ENCODE measurements at regions not wholly inside any gene's neighbourhood (a gene's known extent, or its start where the extent isn't known, plus 50 kb on each side); places are given as distances from the start of the nearest gene placed in this dataset.

DNA sequence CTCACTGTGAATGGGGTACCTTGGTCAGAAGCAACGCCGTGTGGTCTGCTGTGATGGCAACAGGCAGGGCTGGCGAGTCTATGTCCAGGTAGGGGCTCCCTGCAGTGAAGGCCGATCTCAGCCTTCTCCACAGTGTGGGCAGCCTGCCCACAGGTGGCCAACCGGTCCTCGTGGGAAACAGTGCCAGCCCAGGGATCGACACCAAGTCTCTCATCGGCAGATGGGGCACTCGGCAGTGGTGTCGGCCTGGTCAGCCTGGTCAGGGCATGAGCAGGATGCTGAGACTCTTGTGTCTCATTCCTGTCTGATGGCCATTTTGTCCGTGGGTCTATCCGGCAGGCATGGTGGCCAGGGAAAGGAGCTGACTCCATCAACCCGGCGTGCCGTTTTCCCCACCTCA, 92.2 kb downstream of the TNFRSF13B start:
- no peak for TF ChIP-seq POLR2A (IDR thresholded peaks at IDR 0.05)
- TF ChIP-seq, protein P1, sequence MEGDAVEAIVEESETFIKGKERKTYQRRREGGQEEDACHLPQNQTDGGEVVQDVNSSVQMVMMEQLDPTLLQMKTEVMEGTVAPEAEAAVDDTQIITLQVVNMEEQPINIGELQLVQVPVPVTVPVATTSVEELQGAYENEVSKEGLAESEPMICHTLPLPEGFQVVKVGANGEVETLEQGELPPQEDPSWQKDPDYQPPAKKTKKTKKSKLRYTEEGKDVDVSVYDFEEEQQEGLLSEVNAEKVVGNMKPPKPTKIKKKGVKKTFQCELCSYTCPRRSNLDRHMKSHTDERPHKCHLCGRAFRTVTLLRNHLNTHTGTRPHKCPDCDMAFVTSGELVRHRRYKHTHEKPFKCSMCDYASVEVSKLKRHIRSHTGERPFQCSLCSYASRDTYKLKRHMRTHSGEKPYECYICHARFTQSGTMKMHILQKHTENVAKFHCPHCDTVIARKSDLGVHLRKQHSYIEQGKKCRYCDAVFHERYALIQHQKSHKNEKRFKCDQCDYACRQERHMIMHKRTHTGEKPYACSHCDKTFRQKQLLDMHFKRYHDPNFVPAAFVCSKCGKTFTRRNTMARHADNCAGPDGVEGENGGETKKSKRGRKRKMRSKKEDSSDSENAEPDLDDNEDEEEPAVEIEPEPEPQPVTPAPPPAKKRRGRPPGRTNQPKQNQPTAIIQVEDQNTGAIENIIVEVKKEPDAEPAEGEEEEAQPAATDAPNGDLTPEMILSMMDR (IDR thresholded peaks at IDR 0.05) = no peak
